ENCODE measurements at regions not wholly inside any gene's neighbourhood (a gene's known extent, or its start where the extent isn't known, plus 50 kb on each side); places are given as distances from the start of the nearest gene placed in this dataset.
A peak's percentile ranks its signal among the peaks of the same experiment; 100 is the strongest.

GRCh38 chr5:56540266-56540665 is 275.1 kb upstream of the MAP3K1 start:
- no peak for DNase-seq

GRCh38 chr5:56538580-56538979 is 276.8 kb upstream of the MAP3K1 start:
- no peak for DNase-seq

GRCh38 chr5:56535347-56535746 is 280.0 kb upstream of the MAP3K1 start:
- DNase-seq: no peak

- DNase-seq: no peak
Measured at GRCh38 chr5:56534102-56534829, 281.1 kb upstream of the MAP3K1 start.

- no peak for DNase-seq
Measured at GRCh38 chr5:56532466-56532865, 282.9 kb upstream of the MAP3K1 start.

- no peak for DNase-seq
Measured at GRCh38 chr5:56530626-56531138, 284.7 kb upstream of the MAP3K1 start.

GRCh38 chr5:56529666-56530430 is 285.5 kb upstream of the MAP3K1 start:
- no peak for DNase-seq

- no peak for DNase-seq
Measured at GRCh38 chr5:56527174-56527573, 288.2 kb upstream of the MAP3K1 start.

- no peak for DNase-seq
Measured at GRCh38 chr5:56525113-56525512, 290.2 kb upstream of the MAP3K1 start.

GRCh38 chr5:56523790-56524575 is 290.9 kb upstream of the ANKRD55 start:
- DNase-seq: no peak

GRCh38 chr5:56522960-56523359 is 289.8 kb upstream of the ANKRD55 start:
- no peak for DNase-seq

GRCh38 chr5:56522169-56522568 is 289.0 kb upstream of the ANKRD55 start:
- DNase-seq: no peak

- no peak for DNase-seq
Measured at GRCh38 chr5:56520986-56521730, 288.0 kb upstream of the ANKRD55 start.

GRCh38 chr5:56518820-56519219 is 285.7 kb upstream of the ANKRD55 start:
- DNase-seq: no peak

- no peak for DNase-seq
Measured at GRCh38 chr5:56517011-56517416, 283.9 kb upstream of the ANKRD55 start.

- no peak for DNase-seq
Measured at GRCh38 chr5:56516441-56516840, 283.3 kb upstream of the ANKRD55 start.

- DNase-seq: no peak
Measured at GRCh38 chr5:56516035-56516434, 282.9 kb upstream of the ANKRD55 start.

GRCh38 chr5:56515011-56515410 is 281.9 kb upstream of the ANKRD55 start:
- no peak for DNase-seq

- DNase-seq: no peak
Measured at GRCh38 chr5:56514245-56514644, 281.1 kb upstream of the ANKRD55 start.

- no peak for DNase-seq
Measured at GRCh38 chr5:56513141-56513540, 280.0 kb upstream of the ANKRD55 start.

GRCh38 chr5:56512313-56512996 is 279.3 kb upstream of the ANKRD55 start:
- DNase-seq: peak; percentile 6

GRCh38 chr5:56511326-56511841 is 278.3 kb upstream of the ANKRD55 start:
- no peak for DNase-seq
